ENCODE measurements at regions not wholly inside any gene's neighbourhood (a gene's known extent, or its start where the extent isn't known, plus 50 kb on each side); places are given as distances from the start of the nearest gene placed in this dataset.

GRCh38 chr9:80326105-80326504 is 754.3 kb downstream of the TLE4 start:
- TF ChIP-seq, protein P1, sequence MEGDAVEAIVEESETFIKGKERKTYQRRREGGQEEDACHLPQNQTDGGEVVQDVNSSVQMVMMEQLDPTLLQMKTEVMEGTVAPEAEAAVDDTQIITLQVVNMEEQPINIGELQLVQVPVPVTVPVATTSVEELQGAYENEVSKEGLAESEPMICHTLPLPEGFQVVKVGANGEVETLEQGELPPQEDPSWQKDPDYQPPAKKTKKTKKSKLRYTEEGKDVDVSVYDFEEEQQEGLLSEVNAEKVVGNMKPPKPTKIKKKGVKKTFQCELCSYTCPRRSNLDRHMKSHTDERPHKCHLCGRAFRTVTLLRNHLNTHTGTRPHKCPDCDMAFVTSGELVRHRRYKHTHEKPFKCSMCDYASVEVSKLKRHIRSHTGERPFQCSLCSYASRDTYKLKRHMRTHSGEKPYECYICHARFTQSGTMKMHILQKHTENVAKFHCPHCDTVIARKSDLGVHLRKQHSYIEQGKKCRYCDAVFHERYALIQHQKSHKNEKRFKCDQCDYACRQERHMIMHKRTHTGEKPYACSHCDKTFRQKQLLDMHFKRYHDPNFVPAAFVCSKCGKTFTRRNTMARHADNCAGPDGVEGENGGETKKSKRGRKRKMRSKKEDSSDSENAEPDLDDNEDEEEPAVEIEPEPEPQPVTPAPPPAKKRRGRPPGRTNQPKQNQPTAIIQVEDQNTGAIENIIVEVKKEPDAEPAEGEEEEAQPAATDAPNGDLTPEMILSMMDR (conservative IDR thresholded peaks at IDR 0.05; ENCODE audit: low read depth) = no peak
- ChIA-PET POLR2A (ENCODE audit: low non-redundant PET) (no interaction called here), CTCF (interaction anchor here (0.8 kb wide), 1 partner anchor 277 kb away, joined by 5 read pairs; no protein-coding TSS in a partner anchor)
- no peak overlapping the region for H3K27ac ChIP-seq
- no peak for DNase-seq (ENCODE audit: low spot score)

GRCh38 chr9:80320916-80321315 is 749.2 kb downstream of the TLE4 start:
- H3K27ac ChIP-seq = no peak overlapping the region
- TF ChIP-seq, protein P1 (conservative IDR thresholded peaks at IDR 0.05; ENCODE audit: low read depth) = no peak
- no peak for DNase-seq (ENCODE audit: low spot score)
- CTCF ChIA-PET = interaction anchor here (0.5 to 0.8 kb wide), 2 partner anchors 87 to 730 kb away, joined by 3 to 4 read pairs; no protein-coding TSS in a partner anchor
- POLR2A ChIA-PET (ENCODE audit: low non-redundant PET) = no interaction called here

DNA sequence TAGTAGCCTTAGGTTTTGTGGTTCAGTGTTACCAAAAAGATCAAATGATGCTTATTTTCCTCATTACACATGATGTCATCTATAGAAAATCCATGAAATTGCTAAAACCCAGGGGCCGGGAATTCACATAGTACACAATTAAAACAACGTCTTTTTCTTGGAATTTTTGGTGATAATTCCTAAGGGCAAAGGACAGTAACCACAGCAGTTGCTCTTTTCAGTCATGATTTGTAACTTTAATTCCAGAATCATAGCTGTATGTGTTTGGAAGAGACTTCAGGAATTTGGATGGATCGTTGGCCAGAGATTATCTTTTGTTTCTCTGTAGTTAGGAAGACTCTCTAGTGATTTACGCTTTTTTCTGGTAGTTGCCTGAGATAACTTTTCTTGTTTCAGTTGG is 748.7 kb downstream of the TLE4 start:
- no peak for DNase-seq (ENCODE audit: low spot score)
- no peak overlapping the region for H3K27ac ChIP-seq
- ChIA-PET POLR2A (ENCODE audit: low non-redundant PET) (no interaction called here), CTCF (interaction anchor here (0.5 to 0.8 kb wide), 2 partner anchors 88 to 730 kb away, joined by 3 to 4 read pairs; no protein-coding TSS in a partner anchor)
- TF ChIP-seq, protein P1 (conservative IDR thresholded peaks at IDR 0.05; ENCODE audit: low read depth) = no peak

- no peak for DNase-seq (ENCODE audit: low spot score)
- ChIA-PET POLR2A (ENCODE audit: low non-redundant PET) (no interaction called here), CTCF (interaction anchor here (1.1 kb wide), 1 partner anchor 10 kb away, joined by 3 read pairs; no protein-coding TSS in a partner anchor)
- TF ChIP-seq, protein P1 (conservative IDR thresholded peaks at IDR 0.05; ENCODE audit: low read depth) = no peak
- H3K27ac ChIP-seq = no peak overlapping the region
These were observed 733.4 kb downstream of the TLE4 start for GRCh38 chr9:80305136-80305535.

DNA sequence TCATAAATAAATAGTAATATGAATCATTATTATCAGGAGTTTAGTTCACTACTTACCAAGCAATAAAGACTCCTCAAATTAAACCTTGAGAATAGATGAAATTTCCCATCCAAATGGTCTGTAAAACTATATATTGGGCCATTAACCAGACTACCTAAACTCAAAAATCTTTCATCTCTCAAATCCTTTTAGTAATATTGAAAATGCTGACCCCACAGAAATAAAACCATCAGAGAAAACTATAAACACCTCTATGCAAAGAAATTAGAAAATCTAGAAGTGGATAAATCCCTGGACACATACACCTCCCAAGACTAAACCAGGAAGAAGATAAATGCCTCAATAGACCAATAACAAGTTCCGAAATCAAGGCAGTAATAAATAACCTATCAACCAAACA is 723.2 kb downstream of the TLE4 start:
- no peak for DNase-seq (ENCODE audit: low spot score)
- POLR2A ChIA-PET (ENCODE audit: low non-redundant PET) = no interaction called here
- CTCF ChIA-PET = no interaction called here
- TF ChIP-seq, protein P1 (conservative IDR thresholded peaks at IDR 0.05; ENCODE audit: low read depth) = no peak
- H3K27ac ChIP-seq = no peak overlapping the region

DNA sequence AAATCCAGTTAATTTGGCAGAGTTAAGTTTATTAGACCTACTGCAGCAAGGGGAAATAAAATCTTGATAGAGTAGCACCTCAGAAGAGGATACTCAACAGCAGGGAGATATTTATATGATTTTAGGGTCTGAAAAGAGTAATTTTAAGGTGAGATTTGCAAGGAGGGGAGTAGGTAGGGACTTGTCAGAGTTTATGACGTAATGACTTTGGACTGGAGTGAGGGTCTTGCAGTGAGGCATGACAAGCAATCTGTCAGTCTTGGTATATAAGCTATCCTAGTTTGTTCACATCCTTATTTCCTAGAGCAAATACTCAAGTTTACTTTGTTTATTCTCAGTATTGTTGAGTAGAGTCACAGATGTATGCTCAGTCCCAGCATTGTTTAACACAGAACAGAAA is 722.6 kb downstream of the TLE4 start:
- TF ChIP-seq, protein P1 (conservative IDR thresholded peaks at IDR 0.05; ENCODE audit: low read depth) = no peak

More for the DNA sequence above, 722.6 kb downstream of the TLE4 start:
- POLR2A ChIA-PET (ENCODE audit: low non-redundant PET) = no interaction called here
- CTCF ChIA-PET = no interaction called here
- DNase-seq (ENCODE audit: low spot score) = no peak
- H3K27ac ChIP-seq = no peak overlapping the region
